ENCODE measurements at regions not wholly inside any gene's neighbourhood (a gene's known extent, or its start where the extent isn't known, plus 50 kb on each side); places are given as distances from the start of the nearest gene placed in this dataset.

GRCh38 chr9:2340046-2340760, 281.4 kb upstream of the VLDLR start:
- H2AK9ac ChIP-seq (replicated peaks; ENCODE audit: low read depth, low read length, poor library complexity) = no peak overlapping the region
- H2AFZ ChIP-seq (replicated peaks; ENCODE audit: low read length, poor library complexity) = no peak overlapping the region
- no peaks in the 10 kb centered on the region for H3K27me3 ChIP-seq (ENCODE audit: control insufficient read depth, insufficient read depth, low read length)
- H4K8ac ChIP-seq (ENCODE audit: low read depth in 2 of 2, low read length in 2 of 2) = no peak overlapping the region
- TF ChIP-seq MAFK (IDR thresholded peaks at IDR 0.05; ENCODE audit: low read depth, low read length) (no peak), POLR2A (IDR thresholded peaks at IDR 0.05; ENCODE audit: low read depth, low read length) (no peak), MXI1 (IDR thresholded peaks at IDR 0.05; ENCODE audit: borderline replicate concordance, low read depth, low read length) (no peak), USF2 (IDR thresholded peaks at IDR 0.05; ENCODE audit: low read depth, low read length) (no peak), SMC3 (IDR thresholded peaks at IDR 0.05; ENCODE audit: low read depth, low read length) (no peak), NFE2L2 (IDR thresholded peaks at IDR 0.05; ENCODE audit: low read depth, low read length) (no peak)
- H2BK5ac ChIP-seq (ENCODE audit: low read depth, low read length, poor library complexity, severe bottlenecking) = no peak overlapping the region
- no peak overlapping the region for H3K4ac ChIP-seq (ENCODE audit: low read depth, low read length)
- no peak overlapping the region for H4K91ac ChIP-seq (ENCODE audit: insufficient read depth, low read depth, low read length)
- H2AK5ac ChIP-seq (ENCODE audit: low read depth, low read length) = no peak overlapping the region
- BruUV-seq (replicated peaks) = no TSS peak
- no peak overlapping the region for H2BK120ac ChIP-seq (ENCODE audit: low read depth, low read length)
- no peaks in the 10 kb centered on the region for H3K36me3 ChIP-seq (ENCODE audit: control insufficient read depth, insufficient read depth, low read length)
- no peaks in the 10 kb centered on the region for H3K9me3 ChIP-seq (ENCODE audit: control insufficient read depth, insufficient read depth, low read length)
- DNase-seq = peak; percentile 1
- WGBS, 2 experiments (ENCODE audit: extremely low coverage in 2 of 2, insufficient read length in 1 of 2) = no CpG with 5 or more reads among the region's 2 CpGs
- dilution Hi-C loops (cut with HindIII; ENCODE audit: low sequenced_read_pairs, unreplicated experiment) = no loop called here
- no peak overlapping the region for H3K23ac ChIP-seq (ENCODE audit: low read depth, low read length)
- intact Hi-C loops (cut with micrococcal nuclease) = no loop called here
- no peak overlapping the region for H2BK15ac ChIP-seq (ENCODE audit: low read depth, low read length)
- no peak overlapping the region for H2BK20ac ChIP-seq (ENCODE audit: low read depth, low read length)
- ChIA-PET POLR2A (ENCODE audit: unreplicated experiment) (no interaction called here), CTCF (no interaction called here)
- no peaks in the 10 kb centered on the region for H3K9me1 ChIP-seq (ENCODE audit: insufficient read depth, low read length)
- no peak overlapping the region for H4K5ac ChIP-seq (ENCODE audit: low read depth, low read length)
- H3K4me2 ChIP-seq (ENCODE audit: low read depth, low read length) = no peak overlapping the region
- no peak overlapping the region for H3K18ac ChIP-seq (ENCODE audit: low read depth, low read length)
- no peaks in the 10 kb centered on the region for H3K4me1 ChIP-seq (ENCODE audit: control insufficient read depth, insufficient read depth, low read length)
- H4K20me1 ChIP-seq (ENCODE audit: insufficient read depth, low read length) = no peaks in the 10 kb centered on the region
- no peak for ATAC-seq (ENCODE audit: low read depth)
- H3K79me1 ChIP-seq (ENCODE audit: low read depth in 1 of 2, low read length in 2 of 2) = no peaks in the 10 kb centered on the region
- in situ Hi-C loops (cut with MboI; ENCODE audit: low sequenced_read_pairs) = no loop called here
- H3K27ac ChIP-seq (ENCODE audit: insufficient read depth, low read length) = no peak overlapping the region
- H3K14ac ChIP-seq (replicated peaks; ENCODE audit: low read depth, low read length) = no peak overlapping the region
- no peak overlapping the region for H3K56ac ChIP-seq (ENCODE audit: extremely low read depth, insufficient read depth, low read length)
- no peak overlapping the region for H3K9ac ChIP-seq (ENCODE audit: low read depth, low read length)
- no peak overlapping the region for H3K4me3 ChIP-seq (ENCODE audit: insufficient read depth, low read depth, low read length)

All from IMR-90 (cell line).